Ectodermal cell (in vitro differentiated cells): ENCODE measurements at regions not wholly inside any gene's neighbourhood (a gene's known extent, or its start where the extent isn't known, plus 50 kb on each side); places are given as distances from the start of the nearest gene placed in this dataset.

Experiments
- H3K27ac ChIP-seq: 2 replicates; pipeline ENCODE4 v1.7.0; 2013; ENCODE audit warnings: mild to moderate bottlenecking, low read depth, low read length; ENCODE audit not compliant: insufficient read depth, poor library complexity, severe bottlenecking
- H3K27me3 ChIP-seq: 2 replicates; pipeline ENCODE4 v1.7.0; 2013; ENCODE audit warnings: mild to moderate bottlenecking, low read length; ENCODE audit not compliant: insufficient read depth, control insufficient read depth, poor library complexity, severe bottlenecking
- H3K36me3 ChIP-seq: one replicate; pipeline ENCODE4 v1.7.0; 2013; ENCODE audit warnings: low read length; ENCODE audit not compliant: control insufficient read depth, insufficient read depth
- H3K4me1 ChIP-seq: one replicate; pipeline ENCODE4 v1.7.0; 2013; ENCODE audit warnings: low read length; ENCODE audit not compliant: control insufficient read depth, insufficient read depth
- H3K4me3 ChIP-seq: 2 replicates; pipeline ENCODE4 v1.7.0; 2013; ENCODE audit warnings: low read depth, low read length, control low read depth; ENCODE audit not compliant: insufficient read depth
- H3K9me3 ChIP-seq: 2 replicates; pipeline ENCODE4 v1.7.0; 2013; ENCODE audit warnings: mild to moderate bottlenecking, low read length, moderate library complexity; ENCODE audit not compliant: control insufficient read depth
- WGBS, 2 experiments: methylation state at CpG; one replicate each; pipeline ENCODE4 v1.1.7; 2013; ENCODE audit warnings: missing lambda C conversion rate in 2 of 2; 5-methylcytosine and 5-hydroxymethylcytosine counted together

- 88 to 96% methylated on average over 3 of the region's 3 CpGs for WGBS, 2 experiments
- Histone ChIP-seq H3K36me3 (no peaks in the 10 kb centered on the region), H3K4me1 (no peaks in the 10 kb centered on the region), H3K27ac (no peak overlapping the region), H3K27me3 (no peaks in the 10 kb centered on the region), H3K9me3 (no peaks in the 10 kb centered on the region), H3K4me3 (no peak overlapping the region)
These were observed 122.9 kb downstream of the TXNL1 start for GRCh38 chr18:56515522-56515921.

- H3K27ac ChIP-seq = no peak overlapping the region
- H3K4me3 ChIP-seq = no peak overlapping the region
- H3K36me3 ChIP-seq = no peaks in the 10 kb centered on the region
- peaks cover 8% of the 10 kb centered on the region for H3K4me1 ChIP-seq
- no peaks in the 10 kb centered on the region for H3K27me3 ChIP-seq
- H3K9me3 ChIP-seq = no peaks in the 10 kb centered on the region
- WGBS, 2 experiments = 93 to 100% methylated on average over 1 of the region's 1 CpG
These were observed 126.4 kb downstream of the TXNL1 start for GRCh38 chr18:56511996-56512395.

DNA sequence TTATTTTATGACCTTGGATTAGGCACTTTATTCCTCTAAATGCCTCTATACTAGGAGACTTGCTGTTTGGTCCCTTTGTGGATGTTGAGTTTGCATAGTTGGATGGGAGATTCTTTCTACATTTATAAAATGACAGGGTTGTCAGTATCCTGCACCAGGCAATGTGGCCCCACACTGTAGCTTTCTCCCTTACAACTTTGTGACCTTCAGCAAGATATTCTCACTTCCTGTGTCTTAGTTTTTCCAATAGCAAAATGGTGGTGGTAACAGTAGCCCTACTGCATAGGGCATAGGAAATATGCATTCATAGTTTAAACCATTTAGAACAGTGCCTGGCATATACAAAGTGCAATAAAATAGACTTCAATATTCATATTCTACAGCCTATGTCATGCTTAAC, 128.3 kb downstream of the TXNL1 start:
- Histone ChIP-seq H3K4me3 (no peak overlapping the region), H3K9me3 (no peaks in the 10 kb centered on the region), H3K4me1 (peaks cover 8% of the 10 kb centered on the region), H3K36me3 (no peaks in the 10 kb centered on the region), H3K27ac (no peak overlapping the region), H3K27me3 (no peaks in the 10 kb centered on the region)

- H3K36me3 ChIP-seq = no peaks in the 10 kb centered on the region
- H3K27me3 ChIP-seq = no peaks in the 10 kb centered on the region
- H3K27ac ChIP-seq = no peak overlapping the region
- WGBS, 2 experiments = 67 to 72% methylated on average over 3 of the region's 3 CpGs
- H3K4me3 ChIP-seq = no peak overlapping the region
- no peaks in the 10 kb centered on the region for H3K9me3 ChIP-seq
- peaks cover 8% of the 10 kb centered on the region for H3K4me1 ChIP-seq
These were observed 128.7 kb downstream of the TXNL1 start for GRCh38 chr18:56509656-56510055.

DNA sequence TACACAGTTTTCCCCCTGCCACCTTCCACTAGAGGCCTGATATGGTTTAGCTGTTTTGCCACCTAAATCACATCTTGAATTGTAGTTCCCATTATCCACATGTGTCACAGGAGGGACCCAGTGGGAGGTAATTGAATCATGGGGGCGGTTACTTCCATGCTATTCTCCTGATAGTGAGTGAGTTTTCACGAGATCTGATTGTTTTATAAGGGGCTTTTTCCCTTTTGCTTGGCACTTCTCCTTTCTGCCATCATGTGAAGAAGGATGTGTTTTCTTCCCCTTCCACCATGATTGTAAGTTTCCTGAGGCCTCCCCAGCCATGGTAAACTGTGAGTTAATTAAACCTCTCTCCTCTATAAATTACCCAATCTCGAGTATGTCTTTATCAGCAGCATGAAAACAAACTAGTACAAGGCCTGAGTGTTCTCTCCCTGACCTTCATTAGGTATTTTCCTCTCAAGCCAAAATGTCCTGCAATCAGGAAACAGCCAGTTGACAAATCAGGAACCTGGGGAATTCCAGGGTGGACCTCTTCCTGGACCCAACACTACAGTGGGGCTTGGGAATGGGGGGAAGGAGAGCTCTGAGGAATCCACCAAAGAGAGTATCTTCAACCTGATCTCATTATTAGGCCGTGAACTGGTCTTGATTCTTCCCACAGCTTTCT, 129.9 kb downstream of the TXNL1 start:
- H3K9me3 ChIP-seq = no peaks in the 10 kb centered on the region
- H3K4me1 ChIP-seq = peaks cover 8% of the 10 kb centered on the region
- WGBS, 2 experiments = 74 to 87% methylated on average over 4 of the region's 4 CpGs
- no peaks in the 10 kb centered on the region for H3K27me3 ChIP-seq
- no peak overlapping the region for H3K4me3 ChIP-seq
- H3K27ac ChIP-seq = no peak overlapping the region
- no peaks in the 10 kb centered on the region for H3K36me3 ChIP-seq

DNA sequence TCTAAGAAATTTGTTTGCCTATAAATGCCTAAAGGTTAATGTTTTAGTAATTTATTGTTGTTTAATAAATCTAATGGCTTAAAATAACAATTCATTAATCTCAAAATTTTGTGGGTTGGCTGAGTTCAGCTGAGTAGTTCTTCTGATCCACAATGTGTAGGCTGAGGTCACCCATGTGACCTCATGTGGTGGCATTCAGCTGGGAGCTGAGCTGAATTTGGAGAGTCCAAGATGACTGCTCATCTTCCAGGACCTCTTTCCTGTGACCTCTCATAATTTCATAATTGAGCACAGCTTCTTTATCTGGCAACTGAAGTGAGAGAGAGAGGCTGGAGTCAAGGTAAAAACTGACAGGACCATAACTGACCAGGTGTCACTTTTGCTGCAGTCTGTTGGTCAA, 132.4 kb downstream of the TXNL1 start:
- Histone ChIP-seq H3K4me1 (peaks cover 8% of the 10 kb centered on the region), H3K36me3 (no peaks in the 10 kb centered on the region), H3K27ac (no peak overlapping the region), H3K9me3 (no peaks in the 10 kb centered on the region), H3K4me3 (no peak overlapping the region), H3K27me3 (no peaks in the 10 kb centered on the region)

- 98 to 100% methylated on average over 3 of the region's 3 CpGs for WGBS, 2 experiments
- H3K9me3 ChIP-seq = no peaks in the 10 kb centered on the region
- no peak overlapping the region for H3K27ac ChIP-seq
- H3K4me3 ChIP-seq = no peak overlapping the region
- no peaks in the 10 kb centered on the region for H3K27me3 ChIP-seq
- no peaks in the 10 kb centered on the region for H3K36me3 ChIP-seq
- H3K4me1 ChIP-seq = peaks cover 8% of the 10 kb centered on the region
These were observed 133.1 kb downstream of the TXNL1 start for GRCh38 chr18:56505293-56505692.

DNA sequence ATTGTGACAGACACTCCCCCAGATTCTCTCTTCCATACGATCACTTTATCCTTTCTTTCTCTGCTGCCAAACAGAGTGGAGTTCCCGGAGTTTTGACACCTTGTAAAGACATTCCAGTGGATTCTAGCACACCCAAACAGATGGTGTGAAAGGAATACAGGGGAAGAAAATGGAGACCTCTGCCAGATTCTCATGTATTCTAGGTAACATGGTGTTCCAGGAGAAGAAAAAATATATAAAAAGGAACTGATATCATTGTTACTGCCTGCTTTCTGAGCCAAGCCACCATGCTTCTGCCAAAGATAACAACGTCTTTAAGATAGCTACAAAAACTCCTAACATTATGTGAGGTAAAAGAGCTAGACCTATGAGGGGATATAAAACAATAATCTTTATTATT, 136.5 kb downstream of the TXNL1 start:
- H3K9me3 ChIP-seq = no peaks in the 10 kb centered on the region
- H3K36me3 ChIP-seq = no peaks in the 10 kb centered on the region
- H3K4me3 ChIP-seq = no peak overlapping the region
- H3K27me3 ChIP-seq = no peaks in the 10 kb centered on the region
- no peaks in the 10 kb centered on the region for H3K4me1 ChIP-seq
- WGBS, 2 experiments = 79 to 88% methylated on average over 2 of the region's 3 CpGs
- no peak overlapping the region for H3K27ac ChIP-seq

GRCh38 chr18:56495884-56496283, 142.5 kb downstream of the TXNL1 start:
- H3K4me3 ChIP-seq = no peak overlapping the region
- H3K4me1 ChIP-seq = no peaks in the 10 kb centered on the region
- H3K27ac ChIP-seq = no peak overlapping the region
- H3K36me3 ChIP-seq = no peaks in the 10 kb centered on the region
- no peaks in the 10 kb centered on the region for H3K27me3 ChIP-seq
- 76 to 83% methylated on average over 3 of the region's 3 CpGs for WGBS, 2 experiments
- no peaks in the 10 kb centered on the region for H3K9me3 ChIP-seq

DNA sequence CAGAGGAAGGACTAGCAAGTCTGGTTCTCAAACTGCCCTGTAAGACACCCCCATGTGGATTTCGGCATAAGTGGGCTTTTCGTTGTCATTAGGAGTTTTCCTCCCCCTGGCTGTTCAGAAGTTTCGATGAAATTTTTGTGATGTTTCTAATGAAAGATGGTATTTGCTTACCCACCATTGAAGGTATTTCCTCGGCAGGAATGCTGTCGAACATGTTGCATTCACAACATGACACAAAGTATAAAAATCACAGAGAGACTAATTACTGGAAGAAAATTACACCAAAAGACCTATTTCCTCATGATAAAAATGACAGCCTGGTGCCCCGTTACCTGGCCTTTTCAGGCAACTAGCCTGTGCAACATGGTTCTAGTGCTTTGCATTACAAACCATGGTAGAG, 144.9 kb downstream of the TXNL1 start:
- Histone ChIP-seq H3K36me3 (no peaks in the 10 kb centered on the region), H3K4me3 (no peak overlapping the region), H3K27me3 (no peaks in the 10 kb centered on the region), H3K4me1 (no peaks in the 10 kb centered on the region), H3K9me3 (no peaks in the 10 kb centered on the region), H3K27ac (no peak overlapping the region)
- 94 to 97% methylated on average over 6 of the region's 6 CpGs for WGBS, 2 experiments

DNA sequence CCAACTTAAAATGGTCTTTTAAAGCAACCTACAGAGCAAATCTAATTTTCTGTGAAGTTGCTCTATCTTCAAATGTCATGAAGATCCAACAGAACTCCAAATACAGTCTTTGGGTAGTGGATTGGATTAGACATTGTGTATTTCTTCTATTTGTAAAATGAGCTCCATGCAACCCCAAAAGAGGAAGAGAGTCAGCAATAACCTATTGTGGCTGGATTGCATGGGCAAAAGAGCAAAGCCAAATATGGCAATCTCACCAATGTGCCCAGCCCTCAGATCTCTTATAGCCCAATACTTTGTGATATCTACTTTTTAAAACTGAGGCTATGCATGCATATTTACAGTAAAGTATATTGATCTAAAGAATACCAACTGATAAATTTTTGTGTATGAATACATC, 146.3 kb downstream of the TXNL1 start:
- H3K9me3 ChIP-seq = no peaks in the 10 kb centered on the region
- no peaks in the 10 kb centered on the region for H3K36me3 ChIP-seq
- no peak overlapping the region for H3K27ac ChIP-seq
- no peaks in the 10 kb centered on the region for H3K4me1 ChIP-seq
- no peaks in the 10 kb centered on the region for H3K27me3 ChIP-seq
- no peak overlapping the region for H3K4me3 ChIP-seq
